Activated T-helper 1 cell treated with Interleukin-2 at 50 U/mL for 16 hours (primary cell): ENCODE measurements at regions not wholly inside any gene's neighbourhood (a gene's known extent, or its start where the extent isn't known, plus 50 kb on each side); places are given as distances from the start of the nearest gene placed in this dataset.
A peak's percentile ranks its signal among the peaks of the same experiment; 100 is the strongest.
"Not testable (repeated sequence)": the region's sequence is repeated elsewhere in the genome, so short reads cannot be mapped to it uniquely, and the experiment has no call there.

Source experiments
- DNase-seq: peaks from one replicate; pipeline ENCODE4 v3.0.0-alpha.2; 2020; ENCODE audit warnings: low read depth

DNA sequence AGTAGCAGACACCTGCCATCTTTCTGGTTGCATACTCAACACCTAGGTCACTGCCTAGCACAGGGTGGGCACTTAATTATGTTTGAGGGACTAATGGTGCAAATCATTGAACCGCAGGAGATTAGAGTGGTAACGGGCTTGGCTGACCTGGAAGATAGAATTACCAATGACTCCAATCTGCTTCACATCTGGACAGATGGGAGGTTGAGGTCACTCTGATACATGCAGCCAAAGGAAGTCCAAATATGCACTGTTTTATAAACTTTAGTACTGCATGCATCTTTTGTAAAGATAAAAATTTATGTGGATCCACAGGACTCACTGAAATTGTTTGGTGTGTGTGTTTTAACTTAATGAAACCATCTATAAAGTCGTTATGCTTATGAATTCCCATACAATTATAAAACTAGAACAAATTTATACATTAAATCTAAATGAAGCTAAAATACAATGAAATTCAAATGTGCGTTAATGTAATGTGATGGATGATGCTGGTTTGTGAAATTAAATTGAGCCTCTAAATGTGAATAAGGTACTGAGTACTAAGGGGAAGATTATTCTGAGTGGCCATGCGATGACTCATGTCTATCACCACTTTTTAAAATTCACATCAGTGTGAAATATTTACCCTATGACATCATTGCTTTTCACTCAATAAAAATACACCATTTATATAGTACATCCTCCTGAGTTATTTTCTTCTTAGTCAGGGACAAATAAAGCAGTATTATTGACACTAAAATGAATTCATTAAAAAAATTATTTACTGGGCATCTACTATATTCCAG is 224.7 kb upstream of the FAM78B start:
- DNase-seq = no peak

DNA sequence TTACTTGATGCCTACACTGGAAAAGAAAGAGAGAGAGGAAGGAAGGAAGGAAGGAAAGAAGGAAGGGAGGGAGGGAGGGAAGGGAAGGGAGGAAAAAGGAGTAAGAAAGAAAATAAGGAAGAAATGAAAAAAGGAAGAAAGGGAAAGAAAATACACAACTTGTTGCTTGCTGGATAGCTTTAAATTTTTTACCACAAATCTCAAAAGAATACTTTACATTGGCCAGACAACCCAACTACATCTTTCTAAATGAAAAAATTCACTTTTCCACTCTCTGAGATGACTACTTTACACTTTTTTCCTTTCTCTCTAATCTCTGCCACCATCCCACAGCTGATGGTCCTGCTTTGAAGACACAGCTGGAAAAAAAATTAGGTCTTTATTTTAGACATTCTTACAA is 228.9 kb upstream of the FAM78B start:
- no peak for DNase-seq

DNA sequence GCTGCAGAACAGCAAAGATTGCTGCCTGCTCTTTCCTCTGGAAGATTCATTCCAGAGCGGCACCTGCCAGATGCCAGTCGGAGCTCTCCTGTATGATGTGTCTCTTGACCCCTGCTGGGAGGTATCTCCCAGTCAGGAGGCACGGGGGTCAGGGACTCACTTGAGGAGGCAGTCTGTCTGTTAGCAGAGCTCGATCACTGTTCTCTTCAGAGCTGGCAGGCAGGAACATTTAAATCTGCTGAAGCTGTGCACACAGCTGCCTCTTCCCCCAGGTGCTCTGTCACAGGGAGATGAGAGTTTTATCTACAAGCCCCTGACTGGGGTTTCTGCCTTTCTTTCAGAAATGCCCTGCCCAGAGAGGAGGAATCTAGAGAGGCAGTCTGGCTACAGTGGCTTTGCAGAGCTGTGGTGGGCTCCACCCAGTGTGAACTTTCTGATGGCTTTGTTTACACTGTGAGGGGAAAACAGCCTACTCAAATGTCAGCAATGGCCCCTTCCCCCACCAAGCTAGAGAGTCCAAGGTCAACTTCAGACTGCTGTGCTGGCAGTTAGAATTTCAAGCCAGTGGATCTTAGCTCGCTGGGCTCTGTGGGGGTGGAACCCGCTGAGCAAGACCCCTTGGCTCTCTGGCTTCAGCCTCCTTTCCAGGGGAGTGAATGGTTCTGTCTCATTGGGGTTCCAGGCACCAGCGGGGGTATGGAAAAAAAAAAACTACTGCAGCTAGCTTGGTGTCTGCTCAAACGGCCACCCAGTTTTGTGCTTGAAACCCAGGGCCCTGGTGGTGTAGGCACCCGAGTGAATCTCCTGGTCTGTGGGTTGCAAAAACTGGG is 242.7 kb upstream of the FAM78B start:
- not testable (repeated sequence) for DNase-seq

DNA sequence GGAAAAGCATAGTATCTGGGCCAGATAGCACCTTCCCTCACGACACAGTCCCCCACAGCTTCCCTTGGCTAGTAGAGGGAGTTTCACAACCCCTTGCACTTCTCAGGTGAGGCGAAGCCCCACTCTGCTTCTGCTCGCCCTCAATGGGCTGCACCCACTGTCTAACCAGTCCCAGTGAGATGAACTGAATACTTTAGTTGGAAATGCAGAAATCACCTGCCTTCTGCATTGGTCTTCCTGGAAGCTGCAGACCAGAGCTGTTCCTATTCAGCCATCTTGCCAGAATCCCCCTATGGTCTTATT is 243.2 kb upstream of the FAM78B start:
- DNase-seq = no peak

DNA sequence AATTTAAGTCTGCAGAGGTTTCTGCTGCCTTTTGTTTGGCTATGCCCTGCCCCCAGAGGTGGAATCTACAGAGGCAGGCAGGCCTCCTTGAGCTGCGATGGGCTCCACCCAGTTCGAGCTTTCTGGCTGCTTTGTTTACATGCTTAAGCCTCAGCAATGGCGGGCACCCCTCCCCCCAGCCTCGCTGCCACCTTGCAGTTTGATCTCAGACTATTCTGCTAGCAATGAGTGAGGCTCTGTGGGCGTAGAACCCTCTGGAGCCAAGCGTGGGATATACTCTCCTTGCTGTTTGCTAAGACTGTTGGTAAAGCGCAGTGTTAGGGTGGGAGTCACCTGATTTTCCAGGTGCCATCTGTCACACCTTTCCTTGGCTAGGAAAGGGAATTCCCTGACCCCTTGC is 250.0 kb upstream of the FAM78B start:
- not testable (repeated sequence) for DNase-seq

DNA sequence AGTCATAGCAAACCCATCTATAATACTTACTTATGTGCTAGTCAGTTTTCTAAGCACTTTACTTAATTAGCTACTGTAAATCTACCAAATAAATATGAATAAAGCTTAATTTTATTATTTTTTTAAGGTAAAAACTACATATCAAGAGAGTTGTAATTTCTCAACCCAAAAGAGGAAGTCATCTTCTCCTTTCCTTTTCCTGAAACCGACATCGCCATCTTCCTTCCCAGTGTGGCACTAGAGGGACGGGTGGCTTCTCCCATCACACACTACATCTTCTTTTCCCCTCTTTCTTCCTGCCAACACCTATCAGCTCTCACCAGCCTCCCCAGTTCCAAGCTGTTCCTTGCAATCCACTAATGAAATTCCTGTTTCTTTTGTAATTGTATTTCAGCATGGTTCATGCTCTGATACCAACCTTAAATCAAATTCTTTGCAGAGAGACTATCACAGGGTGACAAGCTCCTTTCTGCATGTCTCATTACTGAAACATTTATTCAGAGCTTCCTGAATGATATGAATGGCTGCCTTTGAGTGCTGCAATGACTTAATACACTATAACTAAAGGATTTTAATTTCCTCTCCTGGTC is 251.6 kb upstream of the FAM78B start:
- no peak for DNase-seq

DNA sequence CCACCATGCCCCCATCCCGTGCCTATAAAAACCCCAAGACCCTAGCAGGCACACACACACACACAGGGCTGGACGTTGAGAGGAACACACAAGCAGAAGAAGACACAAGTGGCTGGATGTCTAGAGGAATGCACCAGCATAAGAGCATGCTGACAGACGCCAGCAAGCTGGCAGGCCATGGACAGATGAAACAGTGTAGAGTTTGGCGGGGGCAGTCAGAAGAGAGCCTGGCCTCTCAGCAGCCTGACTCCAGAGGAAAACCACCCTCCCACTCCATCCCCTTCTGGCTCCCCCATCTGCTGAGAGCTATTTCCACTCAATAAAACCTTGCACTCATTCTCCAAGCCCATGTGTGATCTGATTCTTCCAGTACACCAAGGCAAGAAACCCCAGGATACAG is 255.8 kb upstream of the FAM78B start:
- DNase-seq = not testable (repeated sequence)

DNA sequence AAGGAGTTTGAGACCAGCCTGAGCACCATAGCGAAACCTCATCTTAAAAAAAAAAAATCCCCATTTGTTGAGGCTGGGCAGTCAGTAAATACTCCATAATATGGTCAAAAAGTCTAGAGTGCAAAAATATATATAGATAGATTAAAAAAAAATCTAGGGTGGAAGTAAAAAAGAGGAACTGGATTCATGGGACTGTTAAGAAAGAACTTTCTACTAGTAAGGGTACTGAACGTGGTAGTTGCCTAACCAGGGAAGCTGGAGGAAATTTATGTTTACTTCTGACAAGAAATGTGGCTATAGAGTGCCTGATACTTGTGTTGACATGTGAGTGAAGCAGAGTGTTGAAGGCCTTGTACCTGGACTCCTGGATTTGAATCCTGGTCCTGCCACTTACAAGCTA is 265.9 kb upstream of the FAM78B start:
- no peak for DNase-seq

DNA sequence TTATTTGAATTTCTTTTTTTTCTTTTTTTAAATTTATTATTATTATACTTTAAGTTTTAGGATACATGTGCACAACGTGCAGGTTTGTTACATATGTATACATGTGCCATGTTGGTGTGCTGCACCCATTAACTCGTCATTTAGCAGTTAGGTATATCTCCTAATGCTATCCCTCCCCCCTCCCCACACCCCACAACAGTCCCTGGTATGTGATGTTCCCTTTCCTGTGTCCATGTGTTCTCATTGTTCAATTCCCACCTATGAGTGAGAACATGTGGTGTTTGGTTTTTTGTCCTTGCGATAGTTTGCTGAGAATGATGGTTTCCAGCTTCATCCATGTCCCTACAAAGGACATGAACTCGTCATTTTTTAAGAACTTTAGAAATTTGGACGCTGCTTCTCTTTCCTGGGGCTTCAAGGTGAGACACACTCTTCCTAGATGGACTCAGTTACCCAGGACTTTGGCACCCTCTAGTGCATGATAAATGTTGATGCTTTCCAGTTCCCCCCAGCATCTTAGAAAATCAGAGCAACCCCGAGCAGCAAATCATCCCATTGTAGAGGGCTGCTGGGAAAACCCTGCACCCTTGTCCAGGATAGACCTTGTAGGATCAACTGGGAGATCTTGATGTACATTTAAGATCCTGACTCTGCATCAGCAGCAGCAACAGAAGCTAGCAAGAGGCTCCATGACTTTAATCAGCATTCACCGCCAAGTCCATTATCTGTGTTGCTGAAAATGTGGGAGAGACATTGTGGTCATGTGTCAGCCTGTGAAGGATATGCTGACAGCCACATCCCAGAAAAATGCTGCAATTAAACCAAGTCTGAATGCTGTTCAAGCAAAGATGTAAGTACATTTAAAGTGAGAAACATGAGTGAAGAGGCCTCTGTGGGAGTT is 266.9 kb upstream of the FAM78B start:
- not testable (repeated sequence) for DNase-seq

DNA sequence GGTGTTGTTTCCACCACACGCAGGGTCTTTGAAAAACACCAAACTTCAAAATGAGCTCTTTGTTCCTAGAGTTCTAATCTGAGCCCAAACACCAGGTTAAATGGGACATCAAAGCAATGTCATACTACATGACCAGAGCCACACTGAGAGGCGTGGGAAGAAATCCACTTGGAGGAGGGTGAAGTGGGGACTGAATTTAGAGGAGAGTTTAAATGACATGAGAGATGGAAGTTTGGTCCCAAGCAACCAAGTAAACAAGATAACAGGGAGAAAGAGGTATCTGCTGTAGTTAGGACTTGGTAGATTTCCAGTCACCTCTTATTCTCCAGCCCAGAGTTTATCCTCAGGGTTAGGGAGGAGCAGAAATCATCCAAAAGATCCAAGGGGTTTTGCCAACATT is 290.9 kb upstream of the FAM78B start:
- no peak for DNase-seq

DNA sequence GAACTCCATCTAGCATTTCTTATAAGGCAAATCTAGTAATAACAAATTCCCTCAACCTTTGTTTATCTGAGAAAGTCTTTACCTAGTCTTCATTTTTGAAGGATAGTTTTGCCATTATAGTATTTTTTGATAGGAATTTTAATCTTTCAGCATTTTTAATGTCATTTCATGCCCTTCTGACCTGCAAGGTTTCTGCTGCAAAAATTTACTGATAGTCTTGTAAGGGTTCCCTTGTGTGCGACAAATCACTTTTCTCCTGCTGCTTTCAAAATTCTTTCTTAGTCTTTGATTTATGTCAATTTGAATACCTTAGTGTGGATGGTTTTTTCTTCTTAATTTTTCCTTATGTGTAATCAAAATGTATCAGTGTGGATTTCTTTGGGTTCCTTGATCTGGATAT is 297.5 kb upstream of the FAM78B start:
- DNase-seq = no peak

DNA sequence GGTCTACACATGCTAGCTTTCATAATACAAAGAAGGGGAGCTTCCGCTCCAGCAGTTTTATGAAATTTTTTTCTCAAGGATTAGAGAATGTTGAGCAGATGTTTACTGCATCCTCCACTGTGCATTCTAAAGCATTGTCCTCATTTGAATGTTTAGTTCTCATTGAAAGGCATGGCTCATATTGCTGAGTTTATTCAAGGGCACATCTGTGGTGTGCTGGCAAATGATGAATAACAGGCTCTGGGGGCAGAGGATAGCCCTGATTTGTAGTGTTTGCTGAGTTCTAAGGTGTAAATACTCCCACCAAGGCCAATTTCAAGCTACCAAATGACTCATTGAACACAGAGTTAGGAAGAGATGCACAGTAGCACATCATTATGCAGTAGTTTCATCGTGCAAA is 303.2 kb upstream of the FAM78B start:
- no peak for DNase-seq

DNA sequence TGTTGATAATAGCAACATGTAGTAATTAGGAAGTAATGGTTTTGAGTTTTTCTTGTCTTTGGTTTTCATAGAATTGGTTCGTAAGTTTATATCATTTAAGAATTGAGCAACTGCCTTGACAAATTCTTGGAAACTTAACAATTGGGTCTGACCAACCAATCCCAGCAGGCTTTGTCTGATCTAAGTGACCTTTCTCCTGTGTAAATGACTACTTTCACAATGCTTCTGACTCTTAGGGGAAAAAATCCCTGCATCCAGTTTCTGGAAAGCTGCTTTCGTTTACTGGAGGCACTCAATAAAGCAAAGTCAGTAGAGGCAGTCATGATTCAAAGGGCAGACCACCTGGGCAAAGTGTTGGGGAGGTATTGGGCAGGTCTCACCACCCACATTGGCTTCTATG is 303.6 kb upstream of the FAM78B start:
- no peak for DNase-seq

DNA sequence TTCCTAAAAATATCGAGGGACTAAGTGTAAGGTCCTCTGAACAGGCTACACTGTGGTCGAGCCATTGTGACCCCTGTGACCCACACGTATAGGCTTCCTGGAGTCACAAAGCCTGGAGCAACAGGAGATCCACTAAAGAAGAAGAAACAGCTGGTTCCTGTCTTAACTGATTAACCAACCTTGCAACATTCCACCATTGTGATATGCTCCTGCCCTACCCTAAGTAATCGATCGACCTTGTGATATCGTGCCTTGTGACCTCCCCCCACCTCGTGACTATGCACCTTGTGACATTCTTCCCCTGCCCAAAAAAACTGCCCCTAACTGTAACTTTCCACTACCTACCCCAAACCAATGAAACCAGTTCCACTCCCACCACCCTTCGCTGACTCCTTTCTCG is 304.6 kb upstream of the FAM78B start:
- DNase-seq = no peak

DNA sequence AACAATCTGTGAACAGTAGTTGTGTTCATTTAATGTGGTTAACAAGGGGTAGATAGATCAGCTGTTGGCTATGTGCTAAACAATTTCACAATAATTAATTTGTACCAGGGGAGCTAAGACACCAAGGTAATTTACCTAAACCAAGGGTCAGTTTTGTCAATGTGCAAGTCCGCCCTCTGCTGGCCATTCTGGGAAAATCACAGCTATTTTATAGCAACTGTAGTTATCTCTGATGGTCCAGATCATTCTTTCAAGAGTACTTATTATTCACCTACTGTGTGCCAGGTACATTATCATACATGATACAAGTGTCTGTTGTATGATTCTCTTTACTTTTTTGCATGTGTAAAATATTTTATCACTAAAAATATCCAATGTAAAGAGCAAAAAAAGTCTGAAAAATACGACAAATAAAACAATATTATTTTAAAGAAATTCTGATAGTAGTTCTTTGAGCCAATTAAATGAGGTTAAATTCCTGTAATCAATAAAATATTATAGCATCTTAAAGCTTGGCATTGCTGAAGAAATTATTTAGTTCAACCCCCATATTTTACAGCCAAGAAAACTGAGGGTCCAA is 312.3 kb upstream of the FAM78B start:
- DNase-seq = no peak

DNA sequence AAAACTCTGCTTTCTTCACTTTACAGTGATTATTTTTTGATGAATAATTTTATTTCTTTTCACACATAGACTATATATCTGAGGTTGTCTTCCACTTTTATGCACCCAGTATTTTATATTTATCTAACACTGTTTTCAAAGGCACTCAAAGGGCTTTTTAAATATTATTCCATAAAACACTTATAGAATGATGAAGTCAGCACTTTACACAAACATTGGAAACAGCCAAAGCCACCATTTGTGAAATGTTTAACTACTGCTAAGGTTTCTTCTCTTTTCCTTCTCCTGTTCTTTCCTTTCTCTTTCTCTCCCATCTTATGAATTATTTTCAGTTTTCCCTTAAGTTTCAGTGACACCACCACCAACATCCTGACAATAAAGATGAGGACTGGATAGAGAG is 317.7 kb upstream of the FAM78B start:
- DNase-seq = no peak

DNA sequence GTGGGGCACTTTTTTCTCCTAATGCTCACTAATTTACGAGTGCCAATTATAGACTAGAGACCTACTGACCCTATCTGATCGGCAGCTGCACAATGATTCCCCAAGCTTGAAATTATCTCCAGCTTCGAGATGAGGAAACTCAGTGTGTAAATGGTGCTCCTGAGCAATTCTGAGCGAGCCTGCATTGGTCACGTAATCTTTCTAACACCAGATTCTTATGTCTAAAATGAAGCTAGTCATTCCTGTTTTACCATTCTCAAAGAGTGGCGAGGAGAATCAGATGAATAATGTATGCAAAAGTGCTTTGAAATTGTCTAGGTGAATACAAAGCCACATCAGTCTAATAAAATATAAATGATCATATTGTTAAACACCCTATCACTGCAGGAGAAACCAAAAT is 318.1 kb upstream of the FAM78B start:
- DNase-seq = no peak

DNA sequence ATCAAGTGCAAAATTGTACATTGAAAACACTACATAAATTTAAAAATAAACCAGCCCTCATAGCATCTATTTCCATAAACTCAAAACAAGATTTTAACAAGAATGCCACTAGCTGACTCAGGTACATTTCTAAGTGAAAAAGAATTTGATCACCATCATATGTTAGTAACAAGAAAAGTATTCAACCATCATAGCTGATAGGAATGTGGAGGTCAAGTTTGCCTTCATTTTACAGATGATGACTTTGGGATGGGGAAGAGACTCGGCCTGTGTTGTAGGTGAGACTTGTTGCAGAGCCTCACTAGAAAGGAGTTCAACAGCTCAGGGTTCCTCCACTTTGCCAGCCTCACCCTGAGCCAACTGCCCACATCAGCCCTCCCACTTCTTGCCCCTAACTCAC is 318.8 kb upstream of the FAM78B start:
- DNase-seq = no peak

DNA sequence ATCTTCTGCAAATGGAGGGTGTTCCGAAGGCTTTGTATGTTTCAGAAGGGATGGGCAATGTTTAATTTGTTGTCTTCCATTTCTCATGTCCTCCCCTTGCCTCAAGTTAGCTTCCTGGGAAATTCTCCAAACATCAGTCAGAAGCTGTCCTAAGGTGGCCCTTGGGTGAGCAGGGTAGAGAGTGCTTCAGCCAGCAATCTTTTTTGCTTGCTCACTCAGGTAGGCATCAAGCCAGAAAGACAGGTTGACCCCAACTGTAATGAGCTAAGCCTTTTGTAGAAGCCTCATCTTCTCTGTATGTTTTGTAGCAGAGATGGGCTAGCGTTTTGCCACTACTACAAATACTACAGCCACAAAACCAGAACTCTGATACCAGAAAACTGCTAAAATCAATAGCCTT is 321.5 kb upstream of the FAM78B start:
- DNase-seq = no peak

DNA sequence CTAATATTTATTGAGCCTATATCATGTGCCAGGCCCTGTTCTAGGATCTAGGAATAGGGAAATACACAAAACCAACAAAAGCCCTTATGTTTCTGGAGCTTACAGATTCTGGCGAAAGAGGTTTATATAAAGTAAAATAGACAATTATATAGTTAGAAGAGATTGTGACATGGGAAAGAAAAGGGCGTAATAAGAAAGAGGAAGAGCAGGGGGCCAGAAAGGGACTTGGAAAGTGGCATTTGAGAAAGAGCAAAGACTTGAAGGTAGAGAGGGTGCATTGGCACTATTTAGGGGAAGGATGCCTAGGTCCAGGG is 322.5 kb upstream of the FAM78B start:
- DNase-seq = no peak

DNA sequence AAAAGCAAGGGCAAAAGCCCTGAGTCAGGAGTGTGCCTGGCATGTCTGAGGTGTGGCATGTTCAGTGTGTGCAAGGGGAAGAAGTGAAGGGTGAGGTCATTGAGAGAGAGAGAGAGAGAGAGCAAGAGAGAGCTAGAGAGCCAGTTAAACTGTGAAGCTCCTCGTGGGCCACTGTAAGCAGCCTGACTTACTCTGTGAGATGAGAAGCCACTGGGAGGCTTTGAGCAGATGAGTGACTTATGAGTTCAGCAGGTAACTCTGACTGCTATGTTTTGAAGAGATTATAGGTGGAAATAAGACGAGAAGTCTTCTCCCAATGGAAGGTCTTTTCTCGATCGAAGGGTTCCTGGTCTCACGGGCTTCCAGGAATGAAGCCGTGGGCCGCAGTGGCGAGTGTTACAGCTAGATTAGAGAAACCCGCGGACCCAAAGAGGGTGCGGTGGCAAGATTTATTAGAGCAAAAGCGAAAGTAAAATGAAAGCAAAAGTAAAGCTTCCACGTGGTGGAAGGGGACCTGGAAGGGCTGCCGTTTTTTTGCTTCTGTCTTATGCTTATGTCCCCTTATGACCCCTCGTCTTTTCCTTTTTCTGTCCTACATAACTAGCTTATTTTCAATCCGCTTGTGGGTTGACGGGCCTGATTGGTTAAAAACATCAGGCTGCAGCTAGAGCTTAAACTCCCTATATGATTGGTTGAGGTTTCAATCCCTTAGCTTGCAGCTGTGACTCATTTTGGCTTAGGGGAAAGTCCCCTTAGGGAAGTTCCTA is 323.1 kb upstream of the FAM78B start:
- peak; percentile 9 for DNase-seq
